Prostate gland (tissue), 2 donors: ENCODE measurements at regions not wholly inside any gene's neighbourhood (a gene's known extent, or its start where the extent isn't known, plus 50 kb on each side); places are given as distances from the start of the nearest gene placed in this dataset.

ENCODE experiments used
- DNase-seq: peaks from one replicate; pipeline ENCODE4 v3.0.0-alpha.2; 2019; ENCODE audit warnings: low spot score
- H3K27ac ChIP-seq, 2 donors: fragments of 200-600 bp; sonication (generic); 2 replicates each; pipeline ENCODE4 v1.5.1; 2017 to 2019
- H3K27me3 ChIP-seq: fragments of 200-600 bp; sonication (generic); replicated peaks from 2 replicates; pipeline ENCODE4 v1.5.1; 2019; ENCODE audit not compliant: insufficient read depth
- H3K36me3 ChIP-seq, 2 donors: fragments of 200-600 bp; sonication (generic); 1 replicate in 1 of 2; 2 replicates in 1 of 2; pipeline versions ENCODE4 v1.5.1 to v1.8.1; 2017 to 2019
- H3K4me1 ChIP-seq: fragments of 200-600 bp; sonication (generic); replicated peaks from 2 replicates; pipeline ENCODE4 v1.5.1; 2019
- H3K4me3 ChIP-seq, 2 donors: fragments of 200-600 bp; sonication (generic); 2 replicates each; pipeline ENCODE4 v1.5.1; 2017 to 2019
- H3K9me3 ChIP-seq: fragments of 200-600 bp; sonication (generic); 2 replicates; pipeline ENCODE4 v1.5.1; 2017
- CTCF ChIP-seq, 4 experiments: fragments of 200-600 bp in 2 of 4; fragments of 450-650 bp in 2 of 4; sonication (generic) in 2 of 4; IDR thresholded peaks; 1 replicate in 3 of 4; 2 replicates in 1 of 4; pipeline ENCODE4 v1.5.1; 2016 to 2019; ENCODE audit warnings: antibody characterized with exemption in 4 of 4, mild to moderate bottlenecking in 2 of 4, moderate library complexity in 2 of 4
- POLR2A ChIP-seq: fragments of 450-650 bp; IDR thresholded peaks from one replicate; pipeline ENCODE4 v1.6.1; 2016; ENCODE audit warnings: antibody characterized with exemption, mild to moderate bottlenecking
- POLR2AphosphoS5 ChIP-seq: sonication (generic); formaldehyde crosslinking; IDR thresholded peaks from one replicate; pipeline ENCODE4 v1.6.1; 2017; ENCODE audit warnings: antibody characterized with exemption
- WGBS: methylation state at CpG from one replicate; pipeline ENCODE4 v1.1.5; 2018; 5-methylcytosine and 5-hydroxymethylcytosine counted together
- intact Hi-C: fragments of 100-400 bp; cut with DNase I; formaldehyde crosslinking; loops from one replicate; pipeline ENCODE4 v1.14.2; 2022

GRCh38 chr6:145551164-145551563 is 184.2 kb downstream of the EPM2A start:
- Histone ChIP-seq H3K4me1 (no peaks in the 10 kb centered on the region), H3K9me3 (no peaks in the 10 kb centered on the region), H3K36me3 (no peaks in the 10 kb centered on the region), H3K4me3 (no peak overlapping the region), H3K27me3 (no peaks in the 10 kb centered on the region), H3K27ac (no peak overlapping the region)
- intact Hi-C loops: no loop called here
- no peak for DNase-seq
- TF ChIP-seq CTCF (IDR thresholded peaks at IDR 0.05): no peak
- no peak for TF ChIP-seq POLR2AphosphoS5
- no peak for TF ChIP-seq POLR2A

GRCh38 chr6:145555084-145555483 is 180.2 kb downstream of the EPM2A start:
- H3K9me3 ChIP-seq: no peaks in the 10 kb centered on the region
- H3K36me3 ChIP-seq: no peaks in the 10 kb centered on the region
- intact Hi-C loops: no loop called here
- H3K4me3 ChIP-seq: no peak overlapping the region
- H3K27ac ChIP-seq: no peak overlapping the region
- 96% methylated on average over 1 of the region's 1 CpG for WGBS
- H3K27me3 ChIP-seq: no peaks in the 10 kb centered on the region
- no peak for TF ChIP-seq POLR2A
- no peak for TF ChIP-seq POLR2AphosphoS5
- no peak for TF ChIP-seq CTCF (IDR thresholded peaks at IDR 0.05)
- no peaks in the 10 kb centered on the region for H3K4me1 ChIP-seq
- no peak for DNase-seq

GRCh38 chr6:145557474-145557873 is 177.8 kb downstream of the EPM2A start:
- Histone ChIP-seq H3K36me3 (no peaks in the 10 kb centered on the region), H3K4me3 (no peak overlapping the region), H3K9me3 (no peaks in the 10 kb centered on the region), H3K27ac (no peak overlapping the region), H3K4me1 (no peaks in the 10 kb centered on the region), H3K27me3 (no peaks in the 10 kb centered on the region)
- no peak for DNase-seq
- TF ChIP-seq POLR2A (no peak), CTCF (IDR thresholded peaks at IDR 0.05) (no peak), POLR2AphosphoS5 (no peak)
- intact Hi-C loops: no loop called here

- no peaks in the 10 kb centered on the region for H3K36me3 ChIP-seq
- H3K27me3 ChIP-seq: no peaks in the 10 kb centered on the region
- TF ChIP-seq CTCF (IDR thresholded peaks at IDR 0.05) (no peak), POLR2A (no peak), POLR2AphosphoS5 (no peak)
- WGBS: 73% methylated on average over 1 of the region's 1 CpG
- H3K9me3 ChIP-seq: no peaks in the 10 kb centered on the region
- H3K4me1 ChIP-seq: no peaks in the 10 kb centered on the region
- H3K27ac ChIP-seq: no peak overlapping the region
- intact Hi-C loops: no loop called here
- no peak for DNase-seq
- no peak overlapping the region for H3K4me3 ChIP-seq
Measured at GRCh38 chr6:145559836-145560235, 175.5 kb downstream of the EPM2A start.

GRCh38 chr6:145561095-145562072 is 173.9 kb downstream of the EPM2A start:
- DNase-seq: no peak
- Histone ChIP-seq H3K27me3 (no peaks in the 10 kb centered on the region), H3K4me3 (no peak overlapping the region), H3K9me3 (no peaks in the 10 kb centered on the region), H3K36me3 (no peaks in the 10 kb centered on the region), H3K27ac (no peak overlapping the region), H3K4me1 (no peaks in the 10 kb centered on the region)
- WGBS: 61% methylated on average over 7 of the region's 7 CpGs
- intact Hi-C loops: no loop called here
- no peak for TF ChIP-seq POLR2AphosphoS5
